Activated CD4-positive, alpha-beta T cell treated with anti-CD3 and anti-CD28 coated beads, Interleukin-2, amount 50 U/mL, for 16 hours (primary cell): ENCODE measurements at regions not wholly inside any gene's neighbourhood (a gene's known extent, or its start where the extent isn't known, plus 50 kb on each side); places are given as distances from the start of the nearest gene placed in this dataset.
"Not testable (repeated sequence)": the region's sequence is repeated elsewhere in the genome, so short reads cannot be mapped to it uniquely, and the experiment has no call there.

Source experiments
- DNase-seq: peaks from one replicate; pipeline ENCODE4 v3.0.0-alpha.2; 2020

DNA sequence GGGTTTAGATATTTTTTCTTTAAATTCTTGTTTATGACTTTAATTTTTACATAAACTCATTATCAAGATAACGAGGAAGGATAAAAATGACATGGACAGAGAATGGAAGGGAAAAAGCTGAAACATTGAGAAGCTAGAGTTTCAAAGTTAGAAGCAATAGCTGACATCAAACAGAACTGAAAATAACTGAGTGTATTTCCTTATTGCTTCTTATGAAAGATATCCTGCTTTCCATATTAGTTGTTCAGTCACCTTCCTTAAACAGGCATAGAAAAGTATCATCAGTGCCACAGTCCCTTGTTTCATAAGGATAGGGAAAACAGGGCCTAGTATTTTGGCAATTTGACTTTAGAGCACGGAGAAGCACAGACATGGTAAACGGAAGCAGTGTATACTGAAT is 460.5 kb upstream of the GHITM start:
- DNase-seq = peak; percentile 44

GRCh38 chr10:83680470-83680891 is 458.8 kb upstream of the GHITM start:
- DNase-seq = peak; percentile 89

DNA sequence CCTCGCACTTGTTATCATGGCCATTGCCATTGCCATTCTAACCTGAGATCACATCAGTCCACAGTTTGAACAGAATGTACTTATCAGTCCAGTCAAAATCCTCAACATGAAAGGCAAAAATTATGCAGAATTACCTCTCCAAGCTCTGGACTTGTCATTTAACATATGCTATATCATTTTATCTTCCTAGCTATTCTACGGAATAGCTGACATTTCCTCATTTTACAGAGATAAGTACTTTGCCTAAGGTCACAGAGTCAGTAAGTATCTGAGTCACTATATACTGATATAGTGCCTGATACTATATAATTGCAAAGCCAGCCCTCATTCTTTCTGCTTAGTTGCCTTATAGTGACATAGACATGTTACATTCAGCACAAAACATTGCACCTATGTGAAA is 456.9 kb upstream of the GHITM start:
- no peak for DNase-seq

- DNase-seq = no peak
These were observed 453.9 kb upstream of the GHITM start for GRCh38 chr10:83685458-83685857.

DNA sequence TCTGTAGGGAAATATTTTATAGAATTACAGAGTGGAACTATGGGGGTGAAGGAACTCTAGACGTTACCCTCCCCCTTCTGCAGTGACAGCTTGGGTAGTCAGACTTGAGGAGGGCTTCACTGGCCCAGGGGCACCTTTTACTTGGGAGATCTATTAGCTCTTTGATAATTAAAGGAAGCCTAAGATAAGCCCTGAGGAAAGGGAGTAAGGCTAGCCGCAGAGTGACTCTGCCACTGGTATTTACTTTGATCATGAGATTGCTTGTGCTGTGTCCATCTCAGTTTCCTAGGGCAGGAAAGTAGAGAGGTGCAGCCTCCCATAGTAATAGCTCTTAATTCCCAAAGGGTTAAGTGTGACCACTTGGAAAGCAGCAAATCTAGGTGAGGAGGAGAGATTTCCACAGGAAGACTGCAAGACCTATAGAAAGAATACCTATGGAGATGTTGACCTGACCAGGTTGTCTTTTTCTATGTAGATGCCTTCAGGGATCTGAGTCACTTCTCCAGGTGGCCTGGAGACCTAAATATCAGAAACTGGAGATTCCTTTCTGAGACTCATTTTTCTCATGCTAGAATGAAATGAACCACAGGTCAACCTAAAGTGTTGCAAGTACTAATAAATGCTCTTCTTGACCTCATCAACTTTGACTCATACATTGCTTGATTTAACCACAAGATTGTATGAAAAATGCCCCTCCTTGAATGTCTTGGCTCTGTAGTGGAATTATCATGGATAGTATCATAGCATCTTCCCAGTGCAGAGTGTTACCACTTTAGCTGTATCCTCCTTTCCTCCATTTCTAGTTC is 447.3 kb upstream of the GHITM start:
- DNase-seq = no peak

DNA sequence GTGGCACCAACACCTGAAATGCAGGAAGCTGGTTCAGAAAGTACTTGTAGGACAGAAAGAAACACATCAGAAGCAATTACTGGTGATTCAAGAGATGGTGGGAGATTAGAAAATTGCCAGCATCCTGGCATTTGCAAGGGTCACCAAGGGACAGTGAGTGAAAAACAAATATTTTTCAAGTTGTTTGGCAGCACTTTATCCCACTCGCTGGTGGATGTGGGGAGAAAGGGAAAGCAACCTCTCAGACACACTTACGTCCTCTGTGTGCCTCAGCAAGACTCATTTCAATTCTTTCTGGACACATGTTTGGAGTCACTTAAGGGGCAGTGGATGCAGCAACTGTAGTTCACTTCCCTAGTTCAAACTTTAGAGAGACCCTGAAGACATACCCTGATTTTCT is 440.4 kb upstream of the GHITM start:
- no peak for DNase-seq

- no peak for DNase-seq
These were observed 437.5 kb upstream of the GHITM start for GRCh38 chr10:83701799-83702198.

- no peak for DNase-seq
These were observed 436.6 kb upstream of the GHITM start for GRCh38 chr10:83702731-83703130.

- DNase-seq = no peak
These were observed 433.2 kb upstream of the GHITM start for GRCh38 chr10:83706120-83706519.

GRCh38 chr10:83706952-83707582 is 432.2 kb upstream of the GHITM start:
- no peak for DNase-seq

DNA sequence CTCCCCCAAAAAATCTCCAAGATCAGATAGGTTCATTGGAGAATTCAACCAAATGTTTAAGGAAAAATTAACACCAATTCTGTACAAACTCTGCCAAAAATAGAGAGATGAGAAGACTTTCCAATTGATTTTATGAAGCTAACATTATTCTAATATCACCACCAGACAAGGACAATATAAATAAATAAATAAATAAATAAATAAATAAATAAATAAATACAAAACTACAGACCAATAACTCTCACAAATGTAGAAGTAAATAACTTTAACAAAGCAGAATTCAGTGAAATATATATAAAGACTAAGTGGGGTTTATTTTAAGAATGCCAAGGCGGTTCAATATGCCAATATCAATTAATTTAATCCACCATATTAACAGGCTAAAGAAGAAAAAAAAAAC is 425.9 kb upstream of the GHITM start:
- DNase-seq = no peak

- no peak for DNase-seq
These were observed 416.2 kb upstream of the GHITM start for GRCh38 chr10:83723080-83723479.

- no peak for DNase-seq
These were observed 414.7 kb upstream of the GHITM start for GRCh38 chr10:83724471-83725241.

DNA sequence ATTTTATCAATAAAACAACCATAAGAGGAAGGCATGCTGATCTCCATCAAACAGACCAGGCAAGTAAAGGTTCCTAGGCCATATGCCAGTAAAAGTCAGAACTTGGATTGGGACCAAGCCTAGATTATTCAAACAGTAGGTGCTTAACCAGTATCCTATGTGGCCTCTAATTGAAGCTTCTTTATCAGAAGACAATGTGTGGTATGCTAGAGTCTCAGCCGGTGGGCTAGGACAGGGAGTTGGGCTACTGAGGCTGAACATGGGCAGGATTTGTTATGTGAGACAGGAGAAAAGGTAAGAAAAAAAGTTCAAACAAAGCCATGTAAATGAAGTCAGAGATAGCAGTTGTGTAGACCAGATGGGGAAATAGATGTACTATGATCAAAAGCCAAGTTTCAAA is 413.7 kb upstream of the GHITM start:
- DNase-seq = no peak

GRCh38 chr10:83734278-83734677 is 405.0 kb upstream of the GHITM start:
- no peak for DNase-seq

DNA sequence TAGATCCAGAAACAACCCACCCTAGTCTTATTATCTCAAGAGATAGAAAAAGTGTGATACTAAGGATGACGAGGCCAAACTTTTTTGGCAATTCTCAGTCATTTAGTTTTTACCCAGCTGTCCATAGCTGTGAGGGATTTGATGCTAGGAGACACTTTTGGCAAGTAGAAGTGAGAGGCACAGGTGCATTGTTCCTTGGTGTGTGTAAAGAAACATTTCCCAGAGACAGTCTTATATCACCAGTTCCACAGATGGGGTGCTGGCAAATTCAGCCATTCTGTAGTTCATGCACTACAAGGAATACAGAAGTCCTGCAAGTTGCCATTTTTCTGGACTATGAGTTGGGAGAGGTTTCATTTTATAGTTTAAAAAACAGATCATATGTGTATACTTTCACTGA is 403.3 kb upstream of the GHITM start:
- DNase-seq = no peak

GRCh38 chr10:83750604-83751003 is 388.7 kb upstream of the GHITM start:
- DNase-seq = no peak

DNA sequence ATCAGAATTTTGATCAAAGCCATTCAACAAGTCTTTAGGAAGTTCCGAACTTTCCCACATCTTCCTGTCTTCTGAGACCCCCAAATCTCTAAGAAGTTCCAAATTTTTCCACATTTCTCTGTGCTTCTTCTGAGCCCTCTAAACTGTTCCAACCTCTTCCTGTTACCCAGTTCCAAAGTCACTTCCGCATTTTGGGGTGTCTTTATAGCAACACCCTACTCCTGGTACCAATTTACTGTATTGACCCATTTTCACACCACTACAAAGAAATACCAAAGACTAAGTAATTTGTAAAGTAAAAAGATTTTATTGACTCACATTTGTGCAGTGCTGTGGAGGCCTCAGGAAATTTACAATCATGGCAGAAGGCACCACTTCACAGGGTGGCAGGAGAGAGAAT is 385.8 kb upstream of the GHITM start:
- DNase-seq = no peak

- no peak for DNase-seq
These were observed 384.5 kb upstream of the GHITM start for GRCh38 chr10:83754857-83755256.

DNA sequence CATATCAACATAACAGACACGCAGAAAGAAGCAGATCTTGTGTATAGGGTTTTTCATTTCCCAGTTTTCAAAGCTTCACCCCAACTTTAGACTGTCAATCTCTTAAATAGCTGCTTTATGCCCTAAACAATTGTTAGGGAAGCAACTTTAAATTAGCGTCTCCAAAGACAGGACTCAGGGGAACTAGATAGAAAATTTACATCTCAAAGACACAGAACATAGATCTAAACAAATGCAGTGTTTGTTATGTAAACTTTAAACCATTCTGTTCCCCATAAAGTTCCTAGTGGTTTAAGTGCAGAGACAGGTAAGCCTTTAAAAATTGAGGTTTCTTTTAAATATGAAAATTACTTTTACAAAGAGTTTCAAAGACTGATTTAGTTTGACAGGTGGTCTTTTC is 379.2 kb upstream of the GHITM start:
- DNase-seq = no peak

- no peak for DNase-seq
These were observed 374.6 kb upstream of the GHITM start for GRCh38 chr10:83764666-83765065.

GRCh38 chr10:83765731-83766130 is 373.6 kb upstream of the GHITM start:
- DNase-seq = no peak

DNA sequence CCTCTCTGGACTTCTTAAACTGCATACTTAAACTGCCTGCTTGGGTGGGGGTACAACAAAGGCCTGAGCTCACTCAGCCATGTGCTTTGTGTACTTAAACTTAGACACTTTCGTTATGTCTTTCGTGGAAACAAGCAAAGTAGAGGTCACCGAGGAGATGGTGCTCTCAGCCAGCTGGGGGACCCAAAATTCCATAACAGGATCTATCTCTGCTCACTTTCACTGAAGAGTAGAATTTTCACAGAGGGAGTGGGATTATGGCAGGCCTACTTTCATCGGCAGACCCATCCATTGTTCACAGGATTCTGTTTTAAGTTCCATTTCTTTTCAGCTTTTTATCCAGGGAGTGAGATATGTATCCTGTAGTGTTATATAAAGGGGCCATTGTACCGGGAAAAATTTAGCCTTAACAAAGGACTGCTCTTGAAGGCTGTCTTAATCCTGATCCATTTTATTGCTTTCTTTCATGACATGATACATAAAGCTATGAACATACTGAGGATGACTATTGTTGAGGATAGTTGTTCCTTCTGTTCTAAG is 370.0 kb upstream of the GHITM start:
- DNase-seq = no peak

DNA sequence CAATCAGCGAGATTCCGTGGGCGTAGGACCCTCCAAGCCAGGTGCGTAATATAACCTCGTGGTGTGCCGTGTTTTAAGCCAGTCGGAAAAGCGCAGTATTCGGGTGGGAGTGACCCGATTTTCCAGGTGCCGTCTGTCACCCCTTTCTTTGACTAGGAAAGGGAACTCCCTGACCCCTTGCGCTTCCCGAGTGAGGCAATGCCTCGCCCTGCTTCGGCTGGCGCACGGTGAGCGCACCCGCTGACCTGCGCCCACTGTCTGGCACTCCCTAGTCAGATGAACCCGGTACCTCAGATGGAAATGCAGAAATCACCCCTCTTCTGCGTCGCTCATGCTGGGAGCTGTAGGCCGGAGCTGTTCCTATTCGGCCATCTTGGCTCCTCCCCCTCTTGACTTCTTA is 352.6 kb upstream of the GHITM start:
- DNase-seq = not testable (repeated sequence)
